ENCODE measurements at regions not wholly inside any gene's neighbourhood (a gene's known extent, or its start where the extent isn't known, plus 50 kb on each side); places are given as distances from the start of the nearest gene placed in this dataset.

- H3K36me3 ChIP-seq (ENCODE audit: insufficient read depth, insufficient read length, low read length), result no peaks in the 10 kb centered on the region
- no peaks in the 10 kb centered on the region for H3K27me3 ChIP-seq (ENCODE audit: insufficient read depth, insufficient read length)
- H3K4me3 ChIP-seq (ENCODE audit: insufficient read length, low read depth), result no peak overlapping the region
- no peaks in the 10 kb centered on the region for H3K4me1 ChIP-seq (ENCODE audit: insufficient read depth, insufficient read length)
- H3K9ac ChIP-seq (ENCODE audit: insufficient read length, low read depth), result no peak overlapping the region
- no peak for DNase-seq (ENCODE audit: low read depth, low spot score)
- no peak for TF ChIP-seq SUZ12 (IDR thresholded peaks at IDR 0.05; ENCODE audit: extremely low read depth, insufficient read depth, insufficient read length)
- no peak for TF ChIP-seq YY1 (IDR thresholded peaks at IDR 0.05; ENCODE audit: insufficient read depth, insufficient read length)
- TF ChIP-seq ZNF274 (IDR thresholded peaks at IDR 0.05; ENCODE audit: low read depth, low read length), result no peak
- H3K9me3 ChIP-seq (ENCODE audit: insufficient read depth, low read length), result no peaks in the 10 kb centered on the region
Observed at GRCh38 chr6:105880030-105880492, 206.1 kb upstream of the PRDM1 start.

GRCh38 chr6:105879146-105879545, 207.0 kb upstream of the PRDM1 start:
- Histone ChIP-seq H3K9ac (ENCODE audit: insufficient read length, low read depth) (no peak overlapping the region), H3K36me3 (ENCODE audit: insufficient read depth, insufficient read length, low read length) (no peaks in the 10 kb centered on the region), H3K4me1 (ENCODE audit: insufficient read depth, insufficient read length) (no peaks in the 10 kb centered on the region), H3K27me3 (ENCODE audit: insufficient read depth, insufficient read length) (no peaks in the 10 kb centered on the region), H3K9me3 (ENCODE audit: insufficient read depth, low read length) (no peaks in the 10 kb centered on the region), H3K4me3 (ENCODE audit: insufficient read length, low read depth) (no peak overlapping the region)
- TF ChIP-seq YY1 (IDR thresholded peaks at IDR 0.05; ENCODE audit: insufficient read depth, insufficient read length) (no peak), SUZ12 (IDR thresholded peaks at IDR 0.05; ENCODE audit: extremely low read depth, insufficient read depth, insufficient read length) (no peak), ZNF274 (IDR thresholded peaks at IDR 0.05; ENCODE audit: low read depth, low read length) (no peak)
- DNase-seq (ENCODE audit: low read depth, low spot score), result no peak

GRCh38 chr6:105875974-105876640, 210.0 kb upstream of the PRDM1 start:
- no peaks in the 10 kb centered on the region for H3K4me1 ChIP-seq (ENCODE audit: insufficient read depth, insufficient read length)
- TF ChIP-seq ZNF274 (IDR thresholded peaks at IDR 0.05; ENCODE audit: low read depth, low read length), result no peak
- TF ChIP-seq YY1 (IDR thresholded peaks at IDR 0.05; ENCODE audit: insufficient read depth, insufficient read length), result no peak
- no peak for TF ChIP-seq SUZ12 (IDR thresholded peaks at IDR 0.05; ENCODE audit: extremely low read depth, insufficient read depth, insufficient read length)
- H3K9me3 ChIP-seq (ENCODE audit: insufficient read depth, low read length), result no peaks in the 10 kb centered on the region
- no peak overlapping the region for H3K4me3 ChIP-seq (ENCODE audit: insufficient read length, low read depth)
- no peak for DNase-seq (ENCODE audit: low read depth, low spot score)
- no peak overlapping the region for H3K9ac ChIP-seq (ENCODE audit: insufficient read length, low read depth)
- no peaks in the 10 kb centered on the region for H3K27me3 ChIP-seq (ENCODE audit: insufficient read depth, insufficient read length)
- no peaks in the 10 kb centered on the region for H3K36me3 ChIP-seq (ENCODE audit: insufficient read depth, insufficient read length, low read length)

- no peaks in the 10 kb centered on the region for H3K9me3 ChIP-seq (ENCODE audit: insufficient read depth, low read length)
- H3K27me3 ChIP-seq (ENCODE audit: insufficient read depth, insufficient read length), result no peaks in the 10 kb centered on the region
- H3K4me3 ChIP-seq (ENCODE audit: insufficient read length, low read depth), result no peak overlapping the region
- no peaks in the 10 kb centered on the region for H3K4me1 ChIP-seq (ENCODE audit: insufficient read depth, insufficient read length)
- no peaks in the 10 kb centered on the region for H3K36me3 ChIP-seq (ENCODE audit: insufficient read depth, insufficient read length, low read length)
- no peak for TF ChIP-seq SUZ12 (IDR thresholded peaks at IDR 0.05; ENCODE audit: extremely low read depth, insufficient read depth, insufficient read length)
- TF ChIP-seq YY1 (IDR thresholded peaks at IDR 0.05; ENCODE audit: insufficient read depth, insufficient read length), result no peak
- TF ChIP-seq ZNF274 (IDR thresholded peaks at IDR 0.05; ENCODE audit: low read depth, low read length), result no peak
- H3K9ac ChIP-seq (ENCODE audit: insufficient read length, low read depth), result no peak overlapping the region
- DNase-seq (ENCODE audit: low read depth, low spot score), result no peak
Observed at GRCh38 chr6:105874835-105875626, 211.1 kb upstream of the PRDM1 start.

GRCh38 chr6:105873799-105874198, 212.3 kb upstream of the PRDM1 start:
- no peak overlapping the region for H3K9ac ChIP-seq (ENCODE audit: insufficient read length, low read depth)
- TF ChIP-seq YY1 (IDR thresholded peaks at IDR 0.05; ENCODE audit: insufficient read depth, insufficient read length), result no peak
- no peak for TF ChIP-seq SUZ12 (IDR thresholded peaks at IDR 0.05; ENCODE audit: extremely low read depth, insufficient read depth, insufficient read length)
- no peak for TF ChIP-seq ZNF274 (IDR thresholded peaks at IDR 0.05; ENCODE audit: low read depth, low read length)
- H3K4me3 ChIP-seq (ENCODE audit: insufficient read length, low read depth), result no peak overlapping the region
- no peaks in the 10 kb centered on the region for H3K4me1 ChIP-seq (ENCODE audit: insufficient read depth, insufficient read length)
- H3K27me3 ChIP-seq (ENCODE audit: insufficient read depth, insufficient read length), result no peaks in the 10 kb centered on the region
- H3K36me3 ChIP-seq (ENCODE audit: insufficient read depth, insufficient read length, low read length), result no peaks in the 10 kb centered on the region
- no peak for DNase-seq (ENCODE audit: low read depth, low spot score)
- no peaks in the 10 kb centered on the region for H3K9me3 ChIP-seq (ENCODE audit: insufficient read depth, low read length)

- Histone ChIP-seq H3K4me1 (ENCODE audit: insufficient read depth, insufficient read length) (no peaks in the 10 kb centered on the region), H3K9ac (ENCODE audit: insufficient read length, low read depth) (no peak overlapping the region), H3K27me3 (ENCODE audit: insufficient read depth, insufficient read length) (no peaks in the 10 kb centered on the region), H3K36me3 (ENCODE audit: insufficient read depth, insufficient read length, low read length) (no peaks in the 10 kb centered on the region), H3K4me3 (ENCODE audit: insufficient read length, low read depth) (no peak overlapping the region), H3K9me3 (ENCODE audit: insufficient read depth, low read length) (no peaks in the 10 kb centered on the region)
- no peak for DNase-seq (ENCODE audit: low read depth, low spot score)
- TF ChIP-seq ZNF274 (IDR thresholded peaks at IDR 0.05; ENCODE audit: low read depth, low read length) (no peak), YY1 (IDR thresholded peaks at IDR 0.05; ENCODE audit: insufficient read depth, insufficient read length) (no peak), SUZ12 (IDR thresholded peaks at IDR 0.05; ENCODE audit: extremely low read depth, insufficient read depth, insufficient read length) (no peak)
Observed at GRCh38 chr6:105873211-105873704, 212.9 kb upstream of the PRDM1 start.

- TF ChIP-seq SUZ12 (IDR thresholded peaks at IDR 0.05; ENCODE audit: extremely low read depth, insufficient read depth, insufficient read length) (no peak), ZNF274 (IDR thresholded peaks at IDR 0.05; ENCODE audit: low read depth, low read length) (no peak), YY1 (IDR thresholded peaks at IDR 0.05; ENCODE audit: insufficient read depth, insufficient read length) (no peak)
- Histone ChIP-seq H3K4me1 (ENCODE audit: insufficient read depth, insufficient read length) (no peaks in the 10 kb centered on the region), H3K9ac (ENCODE audit: insufficient read length, low read depth) (no peak overlapping the region), H3K36me3 (ENCODE audit: insufficient read depth, insufficient read length, low read length) (no peaks in the 10 kb centered on the region), H3K9me3 (ENCODE audit: insufficient read depth, low read length) (peaks cover under 1% of the 10 kb centered on the region; the same call in 1 of the 2 replicates), H3K27me3 (ENCODE audit: insufficient read depth, insufficient read length) (no peaks in the 10 kb centered on the region), H3K4me3 (ENCODE audit: insufficient read length, low read depth) (no peak overlapping the region)
- DNase-seq (ENCODE audit: low read depth, low spot score), result no peak
Observed at GRCh38 chr6:105872249-105872648, 213.9 kb upstream of the PRDM1 start.
